Activated CD4-positive, alpha-beta memory T cell treated with anti-CD3 and anti-CD28 coated beads, Interleukin-2, amount 10 ng/mL, durations not matched to agents 7 days and 5 days (primary cell): ENCODE measurements at regions not wholly inside any gene's neighbourhood (a gene's known extent, or its start where the extent isn't known, plus 50 kb on each side); places are given as distances from the start of the nearest gene placed in this dataset.

ENCODE experiments used
- CTCF ChIA-PET: fragments of 350-600 bp; sonication (Branson Sonifier 250); formaldehyde crosslinking; loops from one replicate; lab custom pipeline; 2021; ENCODE audit warnings: antibody characterized with exemption, inconsistent platforms; lab: Charles Lee
- POLR2A ChIA-PET: fragments of 350-600 bp; sonication (Branson Sonifier 250); formaldehyde crosslinking; loops from one replicate; lab custom pipeline; 2021; ENCODE audit warnings: antibody characterized with exemption; lab: Charles Lee
- DNase-seq: peaks from one replicate; pipeline ENCODE4 v3.0.0-alpha.2; 2020
- H3K27ac Mint-ChIP-seq: one replicate; pipeline ENCODE4 v1.8.0; 2021; ENCODE audit warnings: mild to moderate bottlenecking, mixed read lengths
- H3K27me3 Mint-ChIP-seq: one replicate; pipeline ENCODE4 v1.8.0; 2021; ENCODE audit warnings: mixed read lengths
- H3K36me3 Mint-ChIP-seq: one replicate; pipeline ENCODE4 v1.8.0; 2021; ENCODE audit warnings: low read depth, mixed read lengths
- H3K4me1 Mint-ChIP-seq: one replicate; pipeline ENCODE4 v1.8.0; 2021; ENCODE audit warnings: mixed read lengths
- H3K4me3 Mint-ChIP-seq: one replicate; pipeline ENCODE4 v1.8.0; 2021; ENCODE audit warnings: mild to moderate bottlenecking, mixed read lengths
- H3K9me3 Mint-ChIP-seq: one replicate; pipeline ENCODE4 v1.8.0; 2021; ENCODE audit warnings: mixed read lengths

GRCh38 chr12:114201794-114202193 is 204.2 kb downstream of the TBX5 start:
- DNase-seq = no peak
- no peak overlapping the region for H3K27ac Mint-ChIP-seq
- ChIA-PET CTCF (no interaction called here), POLR2A (no interaction called here)
- no peaks in the 10 kb centered on the region for H3K36me3 Mint-ChIP-seq
- no peaks in the 10 kb centered on the region for H3K4me1 Mint-ChIP-seq
- H3K4me3 Mint-ChIP-seq = no peak overlapping the region
- no peaks in the 10 kb centered on the region for H3K9me3 Mint-ChIP-seq
- no peaks in the 10 kb centered on the region for H3K27me3 Mint-ChIP-seq

- Mint-ChIP-seq H3K9me3 (no peaks in the 10 kb centered on the region), H3K27me3 (no peaks in the 10 kb centered on the region), H3K4me3 (no peak overlapping the region), H3K4me1 (no peaks in the 10 kb centered on the region), H3K27ac (no peak overlapping the region), H3K36me3 (no peaks in the 10 kb centered on the region)
- CTCF ChIA-PET = no interaction called here
- POLR2A ChIA-PET = no interaction called here
- DNase-seq = no peak
Observed at GRCh38 chr12:114194956-114195355, 211.0 kb downstream of the TBX5 start.

GRCh38 chr12:114194066-114194465 is 211.9 kb downstream of the TBX5 start:
- CTCF ChIA-PET = no interaction called here
- no peak overlapping the region for H3K4me3 Mint-ChIP-seq
- no peaks in the 10 kb centered on the region for H3K36me3 Mint-ChIP-seq
- no peak overlapping the region for H3K27ac Mint-ChIP-seq
- no peaks in the 10 kb centered on the region for H3K9me3 Mint-ChIP-seq
- H3K27me3 Mint-ChIP-seq = no peaks in the 10 kb centered on the region
- POLR2A ChIA-PET = no interaction called here
- H3K4me1 Mint-ChIP-seq = no peaks in the 10 kb centered on the region
- no peak for DNase-seq

DNA sequence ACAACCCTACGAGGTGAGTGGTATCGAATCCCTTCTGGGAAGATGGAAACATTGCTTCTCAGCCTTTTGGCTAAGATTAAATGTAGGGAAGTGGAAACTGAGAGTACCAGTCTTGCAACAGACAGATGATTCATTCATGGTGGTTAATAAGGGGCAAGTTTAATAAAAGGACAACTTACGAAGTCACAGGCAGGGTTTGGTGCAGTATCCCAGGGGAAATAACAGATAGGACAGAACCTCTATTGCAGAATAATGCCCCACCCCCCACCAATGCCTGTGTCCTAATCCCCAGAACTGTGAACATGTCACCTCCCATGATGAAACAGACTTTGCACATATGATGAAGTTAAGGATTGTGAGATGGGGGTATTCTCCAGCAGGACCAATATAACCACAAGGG is 212.5 kb downstream of the TBX5 start:
- ChIA-PET POLR2A (no interaction called here), CTCF (no interaction called here)
- Mint-ChIP-seq H3K27ac (no peak overlapping the region), H3K4me1 (no peaks in the 10 kb centered on the region), H3K36me3 (no peaks in the 10 kb centered on the region), H3K4me3 (no peak overlapping the region), H3K27me3 (no peaks in the 10 kb centered on the region), H3K9me3 (no peaks in the 10 kb centered on the region)
- DNase-seq = no peak

DNA sequence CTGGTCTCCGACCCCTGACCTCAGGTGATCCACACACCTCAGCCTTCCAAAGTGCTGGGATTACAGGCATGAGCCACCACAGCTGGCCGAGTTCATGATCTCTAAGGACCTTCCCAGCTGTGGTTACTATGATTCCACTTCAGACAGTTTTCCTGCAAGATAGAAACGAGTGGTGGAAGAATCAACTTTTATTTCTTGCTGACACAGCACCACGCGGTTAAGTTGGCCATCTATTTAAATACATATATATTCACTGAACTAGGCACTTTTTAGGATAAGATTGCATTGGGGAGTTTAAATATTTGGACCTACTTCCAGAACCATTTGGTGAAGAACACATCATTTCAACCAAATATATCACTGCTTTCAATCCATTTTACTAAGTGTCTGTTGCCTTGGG is 213.4 kb downstream of the TBX5 start:
- Mint-ChIP-seq H3K27me3 (no peaks in the 10 kb centered on the region), H3K4me1 (no peaks in the 10 kb centered on the region), H3K9me3 (no peaks in the 10 kb centered on the region), H3K4me3 (no peak overlapping the region), H3K27ac (no peak overlapping the region), H3K36me3 (no peaks in the 10 kb centered on the region)
- POLR2A ChIA-PET = no interaction called here
- CTCF ChIA-PET = no interaction called here
- DNase-seq = no peak

DNA sequence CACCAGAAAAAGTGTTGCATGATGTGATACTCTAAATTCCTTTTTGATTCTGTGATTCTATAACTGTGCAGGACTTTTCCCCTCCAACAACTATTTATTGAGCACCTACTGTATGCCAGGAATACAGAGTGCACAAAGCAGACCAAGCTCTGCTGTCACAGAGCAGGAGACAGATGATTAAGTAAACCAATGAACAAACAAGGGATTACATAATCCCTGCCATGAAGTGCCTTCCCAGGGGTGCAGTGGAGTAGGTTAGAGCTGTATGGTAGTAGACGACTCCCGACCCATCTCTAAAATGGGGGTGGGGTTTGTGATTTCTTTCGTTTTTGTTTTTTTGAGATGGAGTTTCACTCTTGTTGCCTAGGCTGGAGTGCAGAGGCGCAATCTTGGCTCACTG is 213.9 kb downstream of the TBX5 start:
- ChIA-PET CTCF (no interaction called here), POLR2A (no interaction called here)
- Mint-ChIP-seq H3K4me1 (no peaks in the 10 kb centered on the region), H3K36me3 (no peaks in the 10 kb centered on the region), H3K9me3 (no peaks in the 10 kb centered on the region), H3K4me3 (no peak overlapping the region), H3K27ac (no peak overlapping the region), H3K27me3 (no peaks in the 10 kb centered on the region)
- no peak for DNase-seq

GRCh38 chr12:114191581-114191980 is 214.4 kb downstream of the TBX5 start:
- no peaks in the 10 kb centered on the region for H3K36me3 Mint-ChIP-seq
- DNase-seq = no peak
- CTCF ChIA-PET = no interaction called here

GRCh38 chr12:114190971-114191370 is 215.0 kb downstream of the TBX5 start:
- POLR2A ChIA-PET = no interaction called here
- no peaks in the 10 kb centered on the region for H3K9me3 Mint-ChIP-seq
- H3K27ac Mint-ChIP-seq = no peak overlapping the region
- DNase-seq = no peak
- H3K4me1 Mint-ChIP-seq = no peaks in the 10 kb centered on the region
- CTCF ChIA-PET = no interaction called here
- H3K36me3 Mint-ChIP-seq = no peaks in the 10 kb centered on the region
- H3K27me3 Mint-ChIP-seq = no peaks in the 10 kb centered on the region
- no peak overlapping the region for H3K4me3 Mint-ChIP-seq

More at GRCh38 chr12:114191581-114191980, 214.4 kb downstream of the TBX5 start:
- Mint-ChIP-seq H3K27ac (no peak overlapping the region), H3K9me3 (no peaks in the 10 kb centered on the region), H3K4me1 (no peaks in the 10 kb centered on the region), H3K4me3 (no peak overlapping the region), H3K27me3 (no peaks in the 10 kb centered on the region)
- POLR2A ChIA-PET = no interaction called here

GRCh38 chr12:114189266-114189665 is 216.7 kb downstream of the TBX5 start:
- no peaks in the 10 kb centered on the region for H3K9me3 Mint-ChIP-seq
- no peaks in the 10 kb centered on the region for H3K27me3 Mint-ChIP-seq
- ChIA-PET CTCF (no interaction called here), POLR2A (no interaction called here)
- H3K36me3 Mint-ChIP-seq = no peaks in the 10 kb centered on the region
- H3K4me3 Mint-ChIP-seq = no peak overlapping the region
- no peak overlapping the region for H3K27ac Mint-ChIP-seq
- DNase-seq = no peak
- no peaks in the 10 kb centered on the region for H3K4me1 Mint-ChIP-seq

DNA sequence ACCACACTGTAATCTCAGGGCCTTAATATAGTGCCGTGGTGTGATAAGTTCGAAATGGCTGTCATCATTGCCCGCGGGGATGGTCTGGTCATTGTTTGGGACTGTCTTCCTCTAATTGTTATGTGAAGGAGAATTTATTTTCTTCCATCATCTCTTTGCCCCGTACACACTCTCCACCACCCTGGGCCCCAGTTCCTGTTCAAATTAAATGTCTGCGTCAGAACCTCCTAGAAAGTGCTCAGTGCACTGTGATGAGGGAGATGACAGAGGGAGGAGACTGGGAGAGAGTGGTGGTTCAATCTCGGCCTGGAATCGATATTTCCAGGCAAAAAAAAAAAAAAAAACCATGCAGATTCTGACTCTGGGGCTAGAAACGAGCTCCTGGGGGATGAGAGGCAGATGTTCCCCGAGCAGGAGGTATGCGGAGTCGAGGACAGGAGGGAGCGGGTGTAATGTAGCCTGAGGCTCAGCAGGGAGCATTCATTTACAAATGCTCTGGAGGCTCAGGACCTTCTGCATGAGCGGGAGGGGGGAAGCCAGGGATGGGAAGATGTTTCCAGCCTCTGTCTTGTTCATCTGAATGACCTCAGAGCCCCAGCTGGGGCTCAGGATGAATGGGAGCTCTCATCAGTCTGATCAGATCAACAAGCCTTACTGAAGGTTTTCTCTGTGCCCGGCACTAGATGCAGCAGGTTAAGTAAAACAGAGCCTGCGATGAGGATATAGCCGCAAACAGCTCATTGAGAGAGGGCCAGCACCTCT is 219.5 kb downstream of the TBX5 start:
- H3K4me3 Mint-ChIP-seq = no peak overlapping the region
- no peaks in the 10 kb centered on the region for H3K4me1 Mint-ChIP-seq
- H3K36me3 Mint-ChIP-seq = no peaks in the 10 kb centered on the region
- CTCF ChIA-PET = no interaction called here
- H3K27me3 Mint-ChIP-seq = no peaks in the 10 kb centered on the region
- POLR2A ChIA-PET = no interaction called here
- no peak for DNase-seq
- H3K27ac Mint-ChIP-seq = no peak overlapping the region
- H3K9me3 Mint-ChIP-seq = no peaks in the 10 kb centered on the region

- H3K4me3 Mint-ChIP-seq = no peak overlapping the region
- H3K9me3 Mint-ChIP-seq = no peaks in the 10 kb centered on the region
- ChIA-PET CTCF (no interaction called here), POLR2A (no interaction called here)
- H3K36me3 Mint-ChIP-seq = no peaks in the 10 kb centered on the region
- no peaks in the 10 kb centered on the region for H3K27me3 Mint-ChIP-seq
- no peak for DNase-seq
- no peaks in the 10 kb centered on the region for H3K4me1 Mint-ChIP-seq
- no peak overlapping the region for H3K27ac Mint-ChIP-seq
Observed at GRCh38 chr12:114185036-114185435, 218.9 kb upstream of the RBM19 start.

DNA sequence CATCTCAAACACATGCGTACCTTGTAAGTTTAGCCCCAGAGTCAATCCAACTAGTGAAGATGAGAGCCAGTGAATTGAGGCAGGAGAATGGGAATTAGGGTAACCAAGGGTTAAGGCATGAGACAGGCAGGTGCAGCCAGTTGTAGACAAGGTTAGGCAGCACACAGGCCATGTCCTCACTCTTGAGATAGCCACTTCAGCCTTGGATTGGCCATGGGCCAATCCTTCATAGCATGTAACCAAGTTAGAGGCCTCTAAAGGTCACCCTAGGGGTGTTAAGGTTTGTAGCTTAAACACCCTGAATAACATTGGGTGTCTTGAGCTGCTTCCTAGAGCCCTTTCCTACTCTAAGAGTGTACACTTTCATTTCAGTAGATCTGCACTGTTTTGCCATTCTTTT is 208.2 kb upstream of the RBM19 start:
- ChIA-PET CTCF (no interaction called here), POLR2A (no interaction called here)
- no peaks in the 10 kb centered on the region for H3K4me1 Mint-ChIP-seq
- no peaks in the 10 kb centered on the region for H3K27me3 Mint-ChIP-seq
- H3K9me3 Mint-ChIP-seq = no peaks in the 10 kb centered on the region
- no peak overlapping the region for H3K27ac Mint-ChIP-seq
- no peak overlapping the region for H3K4me3 Mint-ChIP-seq
- DNase-seq = no peak
- H3K36me3 Mint-ChIP-seq = no peaks in the 10 kb centered on the region

DNA sequence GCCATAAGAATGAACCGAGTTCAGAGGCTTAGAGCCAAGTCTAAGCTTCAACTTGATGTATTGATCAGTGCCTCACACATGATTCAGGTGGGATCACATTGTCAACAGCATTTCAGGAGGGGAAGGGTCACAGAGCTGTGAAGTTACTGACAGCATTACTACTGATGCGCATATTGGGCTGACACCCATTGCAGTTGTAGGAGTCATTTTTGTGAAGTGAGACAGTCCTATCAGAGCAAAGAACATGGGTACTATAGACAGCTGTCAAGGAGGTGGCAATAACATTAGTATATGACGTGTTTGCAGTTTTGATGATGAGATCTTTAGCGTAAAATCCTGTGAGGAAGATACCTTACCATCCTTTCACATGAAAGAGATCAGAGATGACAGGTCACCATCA is 206.0 kb upstream of the RBM19 start:
- ChIA-PET CTCF (no interaction called here), POLR2A (no interaction called here)
- Mint-ChIP-seq H3K9me3 (no peaks in the 10 kb centered on the region), H3K27me3 (no peaks in the 10 kb centered on the region), H3K36me3 (no peaks in the 10 kb centered on the region), H3K4me1 (no peaks in the 10 kb centered on the region), H3K27ac (no peak overlapping the region), H3K4me3 (no peak overlapping the region)
- DNase-seq = no peak

- ChIA-PET POLR2A (no interaction called here), CTCF (interaction anchor here (2.8 kb wide), 1 partner anchor 11 kb away, joined by 8 read pairs; no protein-coding TSS in a partner anchor)
- Mint-ChIP-seq H3K4me1 (no peaks in the 10 kb centered on the region), H3K9me3 (no peaks in the 10 kb centered on the region), H3K36me3 (no peaks in the 10 kb centered on the region), H3K4me3 (no peak overlapping the region), H3K27ac (no peak overlapping the region), H3K27me3 (no peaks in the 10 kb centered on the region)
- no peak for DNase-seq
Observed at GRCh38 chr12:114168061-114168460, 201.9 kb upstream of the RBM19 start.
